GM10266 (cell line): ENCODE measurements at regions not wholly inside any gene's neighbourhood (a gene's known extent, or its start where the extent isn't known, plus 50 kb on each side); places are given as distances from the start of the nearest gene placed in this dataset.

ENCODE experiments used
- DNase-seq: peaks from one replicate; pipeline ENCODE4 v3.0.0; 2012; ENCODE audit errors: extremely low spot score
- TF ChIP-seq, protein P1 (sequence below): IDR thresholded peaks from 2 replicates; pipeline ENCODE4 v1.5.1; 2012; ENCODE audit warnings: mild to moderate bottlenecking, low read depth; ENCODE audit not compliant: control insufficient read depth, insufficient read depth; ENCODE audit errors: missing control alignments

DNA sequence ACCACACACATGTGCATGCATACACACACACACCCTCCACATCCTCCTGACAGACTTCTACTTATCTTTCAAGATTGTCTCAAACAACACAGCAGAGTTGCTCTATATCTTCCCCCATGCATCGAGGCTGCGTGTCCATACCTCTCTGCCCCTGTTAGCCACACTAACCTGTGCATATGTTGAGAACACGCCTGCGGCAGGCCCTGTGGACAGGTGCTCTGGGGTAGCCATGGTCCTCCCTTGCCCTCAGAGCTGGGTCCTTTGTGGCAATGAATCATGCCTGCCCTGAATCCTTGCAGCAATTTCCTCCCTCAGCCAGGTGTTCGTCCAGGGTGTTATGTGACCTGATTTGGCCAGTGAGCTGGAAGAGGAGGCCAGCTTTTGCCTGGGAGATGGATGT, 213.3 kb downstream of the KATNAL1 start:
- TF ChIP-seq, protein P1, sequence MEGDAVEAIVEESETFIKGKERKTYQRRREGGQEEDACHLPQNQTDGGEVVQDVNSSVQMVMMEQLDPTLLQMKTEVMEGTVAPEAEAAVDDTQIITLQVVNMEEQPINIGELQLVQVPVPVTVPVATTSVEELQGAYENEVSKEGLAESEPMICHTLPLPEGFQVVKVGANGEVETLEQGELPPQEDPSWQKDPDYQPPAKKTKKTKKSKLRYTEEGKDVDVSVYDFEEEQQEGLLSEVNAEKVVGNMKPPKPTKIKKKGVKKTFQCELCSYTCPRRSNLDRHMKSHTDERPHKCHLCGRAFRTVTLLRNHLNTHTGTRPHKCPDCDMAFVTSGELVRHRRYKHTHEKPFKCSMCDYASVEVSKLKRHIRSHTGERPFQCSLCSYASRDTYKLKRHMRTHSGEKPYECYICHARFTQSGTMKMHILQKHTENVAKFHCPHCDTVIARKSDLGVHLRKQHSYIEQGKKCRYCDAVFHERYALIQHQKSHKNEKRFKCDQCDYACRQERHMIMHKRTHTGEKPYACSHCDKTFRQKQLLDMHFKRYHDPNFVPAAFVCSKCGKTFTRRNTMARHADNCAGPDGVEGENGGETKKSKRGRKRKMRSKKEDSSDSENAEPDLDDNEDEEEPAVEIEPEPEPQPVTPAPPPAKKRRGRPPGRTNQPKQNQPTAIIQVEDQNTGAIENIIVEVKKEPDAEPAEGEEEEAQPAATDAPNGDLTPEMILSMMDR = no peak
- no peak for DNase-seq

DNA sequence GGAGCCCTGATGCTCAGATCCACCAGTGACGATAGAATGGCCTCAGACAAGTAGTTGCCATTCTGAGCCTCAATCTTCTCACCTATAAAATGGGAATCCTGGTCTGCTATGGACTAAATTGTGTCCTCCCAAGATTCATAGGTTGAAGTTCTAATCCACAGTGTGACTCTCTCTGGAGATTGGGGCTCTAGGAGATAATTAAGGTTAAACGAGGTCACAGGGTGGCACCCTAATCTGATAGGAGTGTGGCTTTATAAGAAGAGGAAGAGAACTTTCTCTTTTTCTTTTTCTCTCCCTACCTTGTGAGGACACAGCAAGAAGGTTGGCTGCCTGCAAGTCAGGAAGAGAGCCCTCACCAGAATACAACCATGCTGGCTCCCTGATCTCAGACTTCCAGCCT, 214.1 kb downstream of the KATNAL1 start:
- TF ChIP-seq, protein P1 = no peak
- no peak for DNase-seq

DNA sequence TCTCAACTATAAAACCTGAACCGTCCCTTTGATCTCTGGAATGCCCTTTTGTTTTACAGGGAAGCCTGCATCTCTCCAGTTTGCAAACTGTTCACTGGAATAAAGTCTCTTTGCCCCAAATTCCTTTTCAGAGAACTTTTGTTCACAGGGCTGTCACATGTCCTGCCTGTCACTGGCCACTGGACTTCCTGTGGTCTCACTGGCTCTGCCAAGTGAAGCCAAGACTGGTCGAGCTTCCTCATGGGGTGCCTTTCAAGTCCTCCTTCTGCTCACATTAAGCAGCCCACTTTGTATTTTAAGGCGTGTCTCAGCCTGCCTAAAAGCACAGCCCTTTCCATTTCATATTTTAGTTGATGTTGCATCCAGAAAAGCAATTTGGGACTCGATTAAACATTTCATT, 215.7 kb downstream of the KATNAL1 start:
- DNase-seq = no peak
- TF ChIP-seq, protein P1 = no peak

DNA sequence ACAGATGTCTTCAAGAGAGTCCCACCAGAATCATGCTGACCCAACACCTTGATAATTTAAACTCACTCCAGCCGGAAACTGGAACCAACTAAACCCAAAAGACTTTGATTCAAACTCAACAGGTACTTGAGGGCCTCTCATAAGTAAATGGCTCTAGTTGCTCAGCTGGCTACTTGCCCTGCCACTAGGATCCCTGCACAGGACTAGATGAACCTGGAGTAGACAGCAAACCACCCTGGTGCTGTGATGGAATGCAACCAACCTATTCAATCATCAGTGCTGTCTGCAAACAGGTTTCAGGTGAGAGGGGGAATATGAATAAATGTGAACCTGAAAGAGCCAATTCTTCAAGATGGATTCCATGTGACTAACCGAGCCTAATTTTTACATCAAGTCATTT, 216.3 kb downstream of the KATNAL1 start:
- DNase-seq = no peak
- TF ChIP-seq, protein P1 = no peak

DNA sequence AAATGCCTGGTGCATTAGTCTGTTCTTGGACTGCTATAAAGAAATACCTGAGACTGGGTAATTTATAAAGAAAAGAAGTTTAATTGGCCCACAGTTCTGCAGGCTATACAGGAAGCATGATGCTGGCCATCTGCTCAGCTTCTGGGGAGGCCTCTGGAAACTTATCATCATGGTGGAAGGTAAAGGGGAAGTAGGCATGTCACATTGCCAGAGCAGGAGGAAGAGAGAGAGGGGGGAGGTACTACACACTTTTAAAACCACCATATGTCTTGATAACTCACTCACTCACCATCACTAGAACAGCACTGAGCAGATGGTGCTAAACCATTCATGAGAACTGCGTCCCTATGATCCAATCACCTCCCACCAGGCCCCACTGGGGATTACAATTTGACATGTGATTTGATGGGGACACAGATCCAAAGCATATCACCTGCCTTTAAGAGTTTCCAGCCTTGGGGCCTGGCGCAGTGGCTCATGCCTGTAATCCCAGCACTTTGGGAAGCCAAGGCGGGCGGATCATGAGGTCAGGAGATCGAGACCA, 219.0 kb downstream of the KATNAL1 start:
- TF ChIP-seq, protein P1 = no peak
- no peak for DNase-seq

DNA sequence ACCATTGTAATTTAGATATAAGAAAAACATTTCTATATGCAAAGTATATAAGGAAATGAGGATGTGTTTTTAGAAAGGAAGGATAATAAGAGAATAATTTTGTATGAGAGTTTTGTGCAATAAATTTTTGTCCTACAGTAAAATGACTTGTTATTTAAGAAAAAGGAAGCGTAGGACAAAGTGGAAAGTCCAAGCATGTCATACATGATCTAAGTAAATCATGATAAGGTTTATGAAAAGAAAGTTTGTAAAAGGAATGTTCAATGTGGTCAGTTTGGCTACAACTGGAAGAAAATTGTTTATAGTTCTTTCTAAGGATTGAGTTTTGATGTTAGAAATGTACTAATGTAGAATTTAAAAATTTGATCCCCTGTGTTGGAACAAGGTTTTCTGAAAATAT, 222.3 kb downstream of the KATNAL1 start:
- no peak for DNase-seq

DNA sequence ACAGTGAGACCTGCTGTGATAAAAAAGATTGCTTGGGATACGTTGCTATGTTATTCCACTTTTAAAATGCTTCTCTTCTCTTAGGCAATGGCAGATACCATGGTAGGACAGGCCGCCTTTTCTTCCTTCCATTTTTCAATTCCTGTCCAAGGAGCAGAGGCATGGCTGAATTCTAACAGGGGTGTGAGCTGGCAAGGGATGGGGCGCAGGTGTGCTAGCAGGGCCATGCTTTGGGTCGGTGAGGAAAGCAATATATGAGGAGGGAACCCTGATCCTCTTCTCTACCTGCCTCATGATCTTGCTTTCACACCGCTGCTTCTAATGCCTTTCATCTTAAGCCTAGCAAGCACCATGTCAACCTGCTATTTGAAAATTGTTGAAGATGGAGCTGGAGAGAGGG, 225.0 kb downstream of the KATNAL1 start:
- TF ChIP-seq, protein P1 = no peak
- no peak for DNase-seq

More for the DNA sequence above, 222.3 kb downstream of the KATNAL1 start:
- TF ChIP-seq, protein P1 = no peak
